SK-N-SH treated with all-trans-retinoic acid at 6 μM for 48 hours (cell line): ENCODE measurements at regions not wholly inside any gene's neighbourhood (a gene's known extent, or its start where the extent isn't known, plus 50 kb on each side); places are given as distances from the start of the nearest gene placed in this dataset.

ENCODE experiments used
- ATAC-seq: fragments of 200-7000 bp; cut with Tn5 transposase; 3 replicates; pipeline ENCODE4 v1.9.1; 2020; ENCODE audit warnings: mild to moderate bottlenecking, moderate library complexity
- ARNTL ChIP-seq: fragments of 450-650 bp; formaldehyde crosslinking; IDR thresholded peaks from 2 replicates; pipeline ENCODE4 v1.5.0; 2020; ENCODE audit warnings: low read depth, mild to moderate bottlenecking, moderate library complexity, borderline replicate concordance
- BACH2 ChIP-seq: fragments of 250-450 bp; sonication (Bioruptor Pico); IDR thresholded peaks from 2 replicates; pipeline ENCODE4 v1.9.0; 2021; ENCODE audit warnings: mild to moderate bottlenecking, borderline replicate concordance
- CSDC2 ChIP-seq: fragments of 250-450 bp; sonication (Bioruptor Pico); IDR thresholded peaks from 2 replicates; pipeline ENCODE4 v1.5.0; 2020; ENCODE audit warnings: mild to moderate bottlenecking, moderate library complexity
- ESRRG ChIP-seq: fragments of 250-450 bp; sonication (Bioruptor Pico); IDR thresholded peaks from 2 replicates; pipeline ENCODE4 v1.6.1; 2021; ENCODE audit warnings: mild to moderate bottlenecking
- GLIS3 ChIP-seq: fragments of 250-450 bp; sonication (Bioruptor Pico); IDR thresholded peaks from 2 replicates; pipeline ENCODE4 v1.5.0; 2020; ENCODE audit warnings: mild to moderate bottlenecking, moderate library complexity
- ISL1 ChIP-seq: fragments of 250-450 bp; sonication (Bioruptor Pico); IDR thresholded peaks from 2 replicates; pipeline ENCODE4 v2.1.2; 2022; ENCODE audit warnings: mild to moderate bottlenecking, moderate library complexity
- POU6F1 ChIP-seq: fragments of 250-450 bp; sonication (Bioruptor Pico); IDR thresholded peaks from 2 replicates; pipeline ENCODE4 v1.8.0; 2021; ENCODE audit warnings: low read depth, mild to moderate bottlenecking, moderate library complexity, borderline replicate concordance
- PPARA ChIP-seq: fragments of 250-450 bp; sonication (Bioruptor Pico); IDR thresholded peaks from 2 replicates; pipeline ENCODE4 v1.5.0; 2020; ENCODE audit warnings: mild to moderate bottlenecking, borderline replicate concordance
- RARB ChIP-seq: fragments of 250-450 bp; sonication (Bioruptor Pico); IDR thresholded peaks from 2 replicates; pipeline ENCODE4 v1.8.0; 2021; ENCODE audit warnings: mild to moderate bottlenecking, moderate library complexity
- SNAI2 ChIP-seq: fragments of 250-450 bp; sonication (Bioruptor Pico); IDR thresholded peaks from 2 replicates; pipeline ENCODE4 v1.5.0; 2020; ENCODE audit warnings: mild to moderate bottlenecking, moderate library complexity
- TCF4 ChIP-seq: fragments of 250-450 bp; sonication (Bioruptor Pico); IDR thresholded peaks from 2 replicates; pipeline ENCODE4 v1.8.0; 2021; ENCODE audit warnings: mild to moderate bottlenecking, moderate library complexity, borderline replicate concordance
- TOX ChIP-seq: fragments of 250-450 bp; sonication (Bioruptor Pico); IDR thresholded peaks from 2 replicates; pipeline ENCODE4 v1.8.0; 2021; ENCODE audit warnings: mild to moderate bottlenecking, moderate library complexity, borderline replicate concordance
- TSHZ2 ChIP-seq: fragments of 250-450 bp; sonication (Bioruptor Pico); IDR thresholded peaks from 2 replicates; pipeline ENCODE4 v1.5.0; 2020; ENCODE audit warnings: mild to moderate bottlenecking, moderate library complexity
- ZC3H10 ChIP-seq: fragments of 250-450 bp; sonication (Bioruptor Pico); IDR thresholded peaks from 2 replicates; pipeline ENCODE4 v1.5.1; 2021; ENCODE audit warnings: mild to moderate bottlenecking, moderate library complexity
- ZFP3 ChIP-seq: fragments of 250-450 bp; sonication (Bioruptor Pico); IDR thresholded peaks from 2 replicates; pipeline ENCODE4 v1.5.0; 2020; ENCODE audit warnings: mild to moderate bottlenecking, moderate library complexity
- ZFP30 ChIP-seq: fragments of 450-650 bp; formaldehyde crosslinking; IDR thresholded peaks from 2 replicates; pipeline ENCODE4 v1.5.0; 2022; ENCODE audit warnings: mild to moderate bottlenecking, moderate library complexity
- ZNF565 ChIP-seq: fragments of 450-650 bp; formaldehyde crosslinking; conservative IDR thresholded peaks from 2 replicates; pipeline ENCODE4 v1.5.0; 2020; ENCODE audit warnings: low read depth, mild to moderate bottlenecking, moderate library complexity
- ZNF70 ChIP-seq: fragments of 450-650 bp; formaldehyde crosslinking; IDR thresholded peaks from 2 replicates; pipeline ENCODE4 v1.5.0; 2020; ENCODE audit warnings: mild to moderate bottlenecking, moderate library complexity
- ZNF8 ChIP-seq: fragments of 450-650 bp; formaldehyde crosslinking; IDR thresholded peaks from 2 replicates; pipeline ENCODE4 v1.5.0; 2020; ENCODE audit warnings: mild to moderate bottlenecking, moderate library complexity
- TF ChIP-seq, protein P1 (sequence below): fragments of 250-450 bp; sonication (Bioruptor Pico); IDR thresholded peaks from 2 replicates; pipeline ENCODE4 v1.8.0; 2020; ENCODE audit warnings: mild to moderate bottlenecking, moderate library complexity, borderline replicate concordance
- TF ChIP-seq, protein P2 (sequence below): fragments of 250-450 bp; sonication (Bioruptor Pico); IDR thresholded peaks from 2 replicates; pipeline ENCODE4 v1.5.1; 2021; ENCODE audit warnings: mild to moderate bottlenecking, moderate library complexity
- TF ChIP-seq, protein P3 (sequence below): fragments of 250-450 bp; sonication (Bioruptor Pico); IDR thresholded peaks from 2 replicates; pipeline ENCODE4 v1.5.1; 2020; ENCODE audit warnings: low read depth, mild to moderate bottlenecking, moderate library complexity

GRCh38 chr12:97927977-97928376 lies 465.4 kb downstream of the RMST start:
- TF ChIP-seq, protein P1, sequence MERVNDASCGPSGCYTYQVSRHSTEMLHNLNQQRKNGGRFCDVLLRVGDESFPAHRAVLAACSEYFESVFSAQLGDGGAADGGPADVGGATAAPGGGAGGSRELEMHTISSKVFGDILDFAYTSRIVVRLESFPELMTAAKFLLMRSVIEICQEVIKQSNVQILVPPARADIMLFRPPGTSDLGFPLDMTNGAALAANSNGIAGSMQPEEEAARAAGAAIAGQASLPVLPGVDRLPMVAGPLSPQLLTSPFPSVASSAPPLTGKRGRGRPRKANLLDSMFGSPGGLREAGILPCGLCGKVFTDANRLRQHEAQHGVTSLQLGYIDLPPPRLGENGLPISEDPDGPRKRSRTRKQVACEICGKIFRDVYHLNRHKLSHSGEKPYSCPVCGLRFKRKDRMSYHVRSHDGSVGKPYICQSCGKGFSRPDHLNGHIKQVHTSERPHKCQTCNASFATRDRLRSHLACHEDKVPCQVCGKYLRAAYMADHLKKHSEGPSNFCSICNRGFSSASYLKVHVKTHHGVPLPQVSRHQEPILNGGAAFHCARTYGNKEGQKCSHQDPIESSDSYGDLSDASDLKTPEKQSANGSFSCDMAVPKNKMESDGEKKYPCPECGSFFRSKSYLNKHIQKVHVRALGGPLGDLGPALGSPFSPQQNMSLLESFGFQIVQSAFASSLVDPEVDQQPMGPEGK = no peak
- TF ChIP-seq GLIS3 (no peak), ARNTL (CRISPR knock-in tag) (no peak), TOX (CRISPR knock-in tag) (no peak), TCF4 (CRISPR knock-in tag) (no peak), ZFP30 (no peak), CSDC2 (CRISPR knock-in tag) (no peak), ISL1 (CRISPR knock-in tag) (no peak), TSHZ2 (CRISPR knock-in tag) (no peak)
- TF ChIP-seq, protein P2, sequence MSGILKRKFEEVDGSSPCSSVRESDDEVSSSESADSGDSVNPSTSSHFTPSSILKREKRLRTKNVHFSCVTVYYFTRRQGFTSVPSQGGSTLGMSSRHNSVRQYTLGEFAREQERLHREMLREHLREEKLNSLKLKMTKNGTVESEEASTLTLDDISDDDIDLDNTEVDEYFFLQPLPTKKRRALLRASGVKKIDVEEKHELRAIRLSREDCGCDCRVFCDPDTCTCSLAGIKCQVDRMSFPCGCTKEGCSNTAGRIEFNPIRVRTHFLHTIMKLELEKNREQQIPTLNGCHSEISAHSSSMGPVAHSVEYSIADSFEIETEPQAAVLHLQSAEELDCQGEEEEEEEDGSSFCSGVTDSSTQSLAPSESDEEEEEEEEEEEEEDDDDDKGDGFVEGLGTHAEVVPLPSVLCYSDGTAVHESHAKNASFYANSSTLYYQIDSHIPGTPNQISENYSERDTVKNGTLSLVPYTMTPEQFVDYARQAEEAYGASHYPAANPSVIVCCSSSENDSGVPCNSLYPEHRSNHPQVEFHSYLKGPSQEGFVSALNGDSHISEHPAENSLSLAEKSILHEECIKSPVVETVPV (CRISPR knock-in tag) = no peak
- ATAC-seq = no peak

GRCh38 chr12:97936165-97936564 lies 473.6 kb downstream of the RMST start:
- TF ChIP-seq, protein P1 = no peak
- TF ChIP-seq TSHZ2 (CRISPR knock-in tag) (no peak), PPARA (no peak), SNAI2 (CRISPR knock-in tag) (no peak), ZFP3 (no peak), ZNF565 (CRISPR knock-in tag) (no peak), TCF4 (CRISPR knock-in tag) (no peak), POU6F1 (CRISPR knock-in tag) (no peak), ESRRG (CRISPR knock-in tag) (no peak), GLIS3 (no peak), ZNF8 (CRISPR knock-in tag) (no peak), BACH2 (CRISPR knock-in tag) (no peak), ZFP30 (no peak), ZC3H10 (CRISPR knock-in tag) (no peak), CSDC2 (CRISPR knock-in tag) (no peak), ZNF70 (CRISPR knock-in tag) (no peak), RARB (no peak)
- TF ChIP-seq, protein P2 (CRISPR knock-in tag) = no peak
- TF ChIP-seq, protein P3, sequence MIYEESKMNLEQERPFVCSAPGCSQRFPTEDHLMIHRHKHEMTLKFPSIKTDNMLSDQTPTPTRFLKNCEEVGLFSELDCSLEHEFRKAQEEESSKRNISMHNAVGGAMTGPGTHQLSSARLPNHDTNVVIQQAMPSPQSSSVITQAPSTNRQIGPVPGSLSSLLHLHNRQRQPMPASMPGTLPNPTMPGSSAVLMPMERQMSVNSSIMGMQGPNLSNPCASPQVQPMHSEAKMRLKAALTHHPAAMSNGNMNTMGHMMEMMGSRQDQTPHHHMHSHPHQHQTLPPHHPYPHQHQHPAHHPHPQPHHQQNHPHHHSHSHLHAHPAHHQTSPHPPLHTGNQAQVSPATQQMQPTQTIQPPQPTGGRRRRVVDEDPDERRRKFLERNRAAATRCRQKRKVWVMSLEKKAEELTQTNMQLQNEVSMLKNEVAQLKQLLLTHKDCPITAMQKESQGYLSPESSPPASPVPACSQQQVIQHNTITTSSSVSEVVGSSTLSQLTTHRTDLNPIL (CRISPR knock-in tag) = no peak
- TF ChIP-seq, all 23 proteins: peak for 0
- ATAC-seq = no peak
